Pancreas (tissue), 10 donors: ENCODE measurements at regions not wholly inside any gene's neighbourhood (a gene's known extent, or its start where the extent isn't known, plus 50 kb on each side); places are given as distances from the start of the nearest gene placed in this dataset.

ENCODE experiments used
- ATAC-seq, 4 donors: fragments of 200-7000 bp; cut with Tn5 transposase; one replicate each; pipeline versions ENCODE4 v1.8.0 to v1.9.1; 2020; ENCODE audit warnings: mild to moderate bottlenecking in 4 of 4, moderate library complexity in 4 of 4
- DNase-seq, 6 donors: peaks; one replicate each; pipeline ENCODE4 v3.0.0-alpha.2; 2020
- FAIRE-seq: peaks from 2 replicates; lab custom pipeline; 2012; peaks lifted over from hg19 to GRCh38; lab: Jason Lieb, UNC
- H3K27ac ChIP-seq, 4 donors: fragments of 200-600 bp; sonication (generic); 1 replicate in 3 of 4; 2 replicates in 1 of 4; pipeline versions ENCODE4 v1.5.0 to v1.8.0; 2020
- H3K27me3 ChIP-seq, 4 donors: fragments of 200-600 bp; one replicate each; pipeline ENCODE4 v1.8.0; 2021
- H3K36me3 ChIP-seq, 3 donors: fragments of 200-600 bp; sonication (generic) in 1 of 3; one replicate each; pipeline versions ENCODE4 v1.5.0 to v1.8.0; 2020 to 2021
- H3K4me1 ChIP-seq, 3 donors: fragments of 200-600 bp; one replicate each; pipeline ENCODE4 v1.8.0; 2021
- H3K4me3 ChIP-seq, 4 donors: fragments of 200-600 bp; sonication (generic) in 2 of 4; one replicate each; pipeline versions ENCODE4 v1.5.0 to v1.8.0; 2020 to 2021
- H3K9me3 ChIP-seq, 4 donors: fragments of 200-600 bp; one replicate each; pipeline ENCODE4 v1.8.0; 2021
- CTCF ChIP-seq, 4 donors: fragments of 200-600 bp; sonication (generic) in 3 of 4; IDR thresholded peaks; one replicate each; pipeline versions ENCODE4 v1.5.0 to v1.8.0; 2021; ENCODE audit warnings: antibody characterized with exemption in 4 of 4
- WGBS, 2 donors: extraction: QIAGEN DNeasy Blood & Tissue Kit; methylation state at CpG; one replicate each; pipeline ENCODE4 v1.1.7; 2013; 5-methylcytosine and 5-hydroxymethylcytosine counted together
- intact Hi-C, 3 donors: fragments of 100-400 bp; cut with DNase I; formaldehyde crosslinking; loops; one replicate each; pipeline versions ENCODE4 v1.11.1 to v1.14.2; 2022
- donor health status: healthy with polysubstance abuse.
- donor health status: DM: no; HTN: no; CAD: no; lungs with moderate emphysema.
- donor health status: DM: no; HTN: no; CAD: no.
- donor health status: control.
- donor health status: control.
- donor health status: Bipolar disorder and iron deficiency.
- donor health status: DM: yes; HTN: yes; CAD: no.
- donor health status: DM: no; HTN: no; CAD: no.
- donor health status: DM: no; HTN: no; CAD: no.
- donor health status: DM: yes; HTN: yes; CAD: no.

GRCh38 chr2:123359636-123360035 is 665.5 kb upstream of the CNTNAP5 start:
- ATAC-seq (no peak), FAIRE-seq (no peak), DNase-seq (no peak)
- Histone ChIP-seq H3K36me3 (no peaks in the 10 kb centered on the region), H3K9me3 (peaks cover 0 to 3% (median 0%) of the 10 kb centered on the region in 4 donors), H3K27me3 (no peaks in the 10 kb centered on the region), H3K27ac (no peak overlapping the region), H3K4me3 (no peak overlapping the region), H3K4me1 (no peaks in the 10 kb centered on the region)
- intact Hi-C loops, result no loop called here
- WGBS, 2 donors, result 44 to 67% methylated on average over 1 of the region's 1 CpG
- TF ChIP-seq CTCF (IDR thresholded peaks at IDR 0.05), result no peak

- FAIRE-seq (no peak), ATAC-seq (no peak), DNase-seq (no peak)
- H3K9me3 ChIP-seq, result peaks cover 0 to 3% (median 0%) of the 10 kb centered on the region in 4 donors
- no peaks in the 10 kb centered on the region for H3K36me3 ChIP-seq
- H3K4me3 ChIP-seq, result no peak overlapping the region
- H3K4me1 ChIP-seq, result no peaks in the 10 kb centered on the region
- TF ChIP-seq CTCF (IDR thresholded peaks at IDR 0.05), result no peak
- H3K27ac ChIP-seq, result no peak overlapping the region
- WGBS, 2 donors, result 51 to 69% methylated on average over 8 of the region's 8 CpGs
- intact Hi-C loops, result no loop called here
- H3K27me3 ChIP-seq, result no peaks in the 10 kb centered on the region
Measured at GRCh38 chr2:123362671-123363440, 662.2 kb upstream of the CNTNAP5 start.

- H3K36me3 ChIP-seq, result no peaks in the 10 kb centered on the region
- no peak for FAIRE-seq
- no peaks in the 10 kb centered on the region for H3K9me3 ChIP-seq
- H3K27me3 ChIP-seq, result no peaks in the 10 kb centered on the region
- intact Hi-C loops, result no loop called here
- WGBS, 2 donors, result 59 to 62% methylated on average over 2 of the region's 2 CpGs
- no peaks in the 10 kb centered on the region for H3K4me1 ChIP-seq
- no peak for TF ChIP-seq CTCF (IDR thresholded peaks at IDR 0.05)
- no peak overlapping the region for H3K4me3 ChIP-seq
- ATAC-seq, result no peak
- no peak overlapping the region for H3K27ac ChIP-seq
- no peak for DNase-seq
Measured at GRCh38 chr2:123363826-123364225, 661.3 kb upstream of the CNTNAP5 start.

- DNase-seq (no peak), FAIRE-seq (no peak), ATAC-seq (no peak)
- H3K4me1 ChIP-seq, result no peaks in the 10 kb centered on the region
- no peaks in the 10 kb centered on the region for H3K36me3 ChIP-seq
- H3K27me3 ChIP-seq, result no peaks in the 10 kb centered on the region
- H3K27ac ChIP-seq, result no peak overlapping the region
- H3K9me3 ChIP-seq, result no peaks in the 10 kb centered on the region
- intact Hi-C loops, result no loop called here
- WGBS, 2 donors, result 48 to 55% methylated on average over 3 of the region's 3 CpGs
- H3K4me3 ChIP-seq, result no peak overlapping the region
- no peak for TF ChIP-seq CTCF (IDR thresholded peaks at IDR 0.05)
Measured at GRCh38 chr2:123364243-123364896, 660.7 kb upstream of the CNTNAP5 start.
